Rectal smooth muscle tissue (tissue), 1 donor: ENCODE measurements at regions not wholly inside any gene's neighbourhood (a gene's known extent, or its start where the extent isn't known, plus 50 kb on each side); places are given as distances from the start of the nearest gene placed in this dataset.

ENCODE experiments used
- H3K27ac ChIP-seq: one replicate; pipeline ENCODE4 v1.7.0; 2013; ENCODE audit warnings: low read depth, low read length, inconsistent platforms
- H3K27me3 ChIP-seq: one replicate; pipeline ENCODE4 v1.7.0; 2013; ENCODE audit warnings: low read length; ENCODE audit not compliant: control insufficient read depth, insufficient read depth
- H3K36me3 ChIP-seq: one replicate; pipeline ENCODE4 v1.7.0; 2013; ENCODE audit warnings: low read length; ENCODE audit not compliant: control insufficient read depth, insufficient read depth
- H3K4me1 ChIP-seq: one replicate; pipeline ENCODE4 v1.7.0; 2013; ENCODE audit warnings: low read length; ENCODE audit not compliant: control insufficient read depth, insufficient read depth
- H3K4me3 ChIP-seq: one replicate; pipeline ENCODE4 v1.7.0; 2013; ENCODE audit warnings: low read length
- H3K9ac ChIP-seq: one replicate; pipeline ENCODE4 v1.7.0; 2013; ENCODE audit warnings: low read length

DNA sequence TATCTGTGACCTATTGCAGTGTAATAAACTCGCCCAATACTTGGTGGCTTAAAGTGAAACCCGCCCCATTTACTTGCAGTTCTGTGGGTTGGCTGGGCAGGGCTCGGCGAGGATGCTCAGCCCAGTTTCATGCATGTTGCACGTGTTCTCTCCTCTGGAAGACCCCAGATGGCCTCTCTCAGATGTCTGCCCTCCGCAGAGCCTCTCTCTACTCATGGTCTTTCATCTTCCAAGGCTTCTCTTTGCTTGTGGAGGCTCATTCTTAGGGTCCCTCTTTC, 251.4 kb downstream of the SOD2 start:
- Histone ChIP-seq H3K27ac (no peak overlapping the region), H3K36me3 (no peaks in the 10 kb centered on the region), H3K9ac (no peak overlapping the region), H3K4me3 (no peak overlapping the region), H3K27me3 (no peaks in the 10 kb centered on the region), H3K4me1 (no peaks in the 10 kb centered on the region)

DNA sequence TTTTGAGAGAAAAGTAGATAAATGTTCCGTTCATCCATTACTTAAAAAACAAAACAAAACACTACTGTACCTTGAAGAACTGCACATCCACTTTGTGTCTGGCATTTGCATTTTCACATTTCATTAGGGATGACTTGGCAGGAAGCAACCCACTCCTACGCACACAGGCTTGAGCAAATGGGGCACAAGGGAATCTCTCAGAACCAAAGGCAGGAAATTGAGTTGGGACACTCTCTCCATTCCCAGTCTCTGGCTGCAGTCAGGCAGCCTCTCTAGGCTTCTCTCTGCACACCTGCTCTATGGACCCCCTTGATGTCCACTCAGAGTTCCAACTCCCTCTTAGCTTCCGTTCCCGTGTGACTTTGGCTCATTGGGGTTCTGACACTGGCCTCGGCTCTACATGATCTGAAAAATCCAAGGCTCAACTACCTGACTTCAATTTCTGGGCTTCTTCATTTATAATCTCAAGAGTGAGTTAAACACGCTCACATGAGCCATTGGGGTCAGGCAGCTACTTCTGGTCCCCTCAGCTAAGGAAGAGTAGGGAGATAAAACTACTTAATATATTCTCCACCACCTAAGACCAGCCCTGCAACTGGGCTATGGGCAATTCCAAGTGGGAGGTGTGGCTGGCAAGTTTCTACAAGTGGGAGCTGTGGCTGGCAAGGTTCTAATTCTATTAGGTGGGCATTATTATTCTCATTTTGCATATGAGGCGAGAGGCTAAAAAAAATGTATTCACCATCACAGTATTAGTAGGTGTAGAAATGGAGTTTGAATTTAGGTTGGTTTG, 251.9 kb downstream of the SOD2 start:
- Histone ChIP-seq H3K27ac (no peak overlapping the region), H3K9ac (no peak overlapping the region), H3K36me3 (no peaks in the 10 kb centered on the region), H3K27me3 (no peaks in the 10 kb centered on the region), H3K4me1 (no peaks in the 10 kb centered on the region), H3K4me3 (no peak overlapping the region)

- no peaks in the 10 kb centered on the region for H3K4me1 ChIP-seq
- H3K36me3 ChIP-seq: no peaks in the 10 kb centered on the region
- H3K27me3 ChIP-seq: no peaks in the 10 kb centered on the region
- no peak overlapping the region for H3K27ac ChIP-seq
- no peak overlapping the region for H3K9ac ChIP-seq
- H3K4me3 ChIP-seq: no peak overlapping the region
Measured at GRCh38 chr6:159440349-159440748, 252.7 kb downstream of the SOD2 start.

DNA sequence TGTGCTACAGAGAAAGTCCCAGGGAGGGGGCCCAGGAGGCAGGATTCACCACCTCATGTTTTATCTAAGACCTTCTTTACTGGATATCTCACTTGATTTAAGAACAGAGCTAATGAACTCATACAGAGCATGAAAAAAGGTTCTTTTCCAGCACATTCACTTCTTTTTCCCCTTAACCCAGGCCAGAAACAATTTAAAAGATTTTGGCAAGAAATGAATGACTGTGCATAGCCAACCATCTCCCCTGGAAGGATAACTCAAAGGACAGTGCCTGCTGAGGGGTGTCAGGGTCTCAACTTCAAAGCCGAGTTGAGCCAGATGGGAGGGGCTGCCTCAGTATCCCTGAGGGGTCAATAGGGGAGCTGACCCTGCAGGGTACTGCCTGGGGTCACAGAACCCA, 253.4 kb downstream of the SOD2 start:
- Histone ChIP-seq H3K36me3 (no peaks in the 10 kb centered on the region), H3K4me3 (no peak overlapping the region), H3K4me1 (no peaks in the 10 kb centered on the region), H3K9ac (no peak overlapping the region), H3K27ac (no peak overlapping the region), H3K27me3 (no peaks in the 10 kb centered on the region)

DNA sequence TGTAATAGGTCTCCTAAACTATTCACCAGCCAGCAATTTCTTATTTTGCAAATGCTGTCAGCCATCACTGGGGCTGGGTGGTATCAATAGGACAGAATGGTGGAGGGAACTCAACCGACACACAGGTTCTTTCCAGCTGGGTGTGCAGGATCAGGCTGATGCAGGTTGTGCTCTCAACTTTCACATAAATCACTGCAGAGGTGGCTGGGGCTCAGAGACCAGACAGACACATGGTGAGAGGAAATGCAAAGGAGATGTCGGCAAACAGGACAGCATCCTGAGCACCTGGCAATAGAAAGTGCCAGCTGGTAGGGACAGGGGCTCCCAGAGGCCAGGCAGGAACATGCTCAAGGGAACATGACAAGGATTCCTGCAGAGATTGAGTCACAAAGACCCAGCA, 254.9 kb downstream of the SOD2 start:
- Histone ChIP-seq H3K27me3 (no peaks in the 10 kb centered on the region), H3K27ac (no peak overlapping the region), H3K36me3 (no peaks in the 10 kb centered on the region), H3K4me3 (no peak overlapping the region), H3K9ac (no peak overlapping the region), H3K4me1 (no peaks in the 10 kb centered on the region)

DNA sequence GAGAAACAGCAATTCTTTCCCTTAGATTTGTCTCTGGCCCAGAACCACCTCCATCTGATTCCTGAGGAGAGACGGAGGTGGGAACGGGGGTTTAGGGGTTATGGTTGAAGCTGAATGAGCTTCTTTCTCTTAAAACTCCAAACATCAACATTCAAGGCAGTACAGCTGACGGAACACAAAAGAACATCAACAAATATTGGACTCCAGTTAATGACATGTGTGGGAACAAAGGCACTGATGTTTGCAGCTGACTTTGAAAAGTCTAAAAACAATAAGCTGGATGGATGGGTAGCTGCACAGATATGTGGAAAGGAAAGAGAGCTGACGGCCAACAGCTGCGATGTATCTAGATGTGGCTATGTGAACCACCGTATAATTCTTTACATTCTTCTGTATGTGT, 256.5 kb downstream of the SOD2 start:
- H3K9ac ChIP-seq: no peak overlapping the region
- no peaks in the 10 kb centered on the region for H3K4me1 ChIP-seq
- H3K36me3 ChIP-seq: no peaks in the 10 kb centered on the region
- no peak overlapping the region for H3K27ac ChIP-seq
- H3K4me3 ChIP-seq: no peak overlapping the region
- H3K27me3 ChIP-seq: no peaks in the 10 kb centered on the region

- H3K4me3 ChIP-seq: no peak overlapping the region
- no peak overlapping the region for H3K27ac ChIP-seq
- no peaks in the 10 kb centered on the region for H3K4me1 ChIP-seq
- H3K27me3 ChIP-seq: no peaks in the 10 kb centered on the region
- no peak overlapping the region for H3K9ac ChIP-seq
- H3K36me3 ChIP-seq: no peaks in the 10 kb centered on the region
Measured at GRCh38 chr6:159435701-159436100, 257.3 kb downstream of the SOD2 start.

- Histone ChIP-seq H3K4me3 (no peak overlapping the region), H3K4me1 (no peaks in the 10 kb centered on the region), H3K27ac (no peak overlapping the region), H3K9ac (no peak overlapping the region), H3K27me3 (no peaks in the 10 kb centered on the region), H3K36me3 (no peaks in the 10 kb centered on the region)
Measured at GRCh38 chr6:159434410-159434809, 258.6 kb downstream of the SOD2 start.

GRCh38 chr6:159433550-159433949, 259.5 kb downstream of the SOD2 start:
- Histone ChIP-seq H3K27me3 (no peaks in the 10 kb centered on the region), H3K36me3 (no peaks in the 10 kb centered on the region), H3K27ac (no peak overlapping the region), H3K4me1 (no peaks in the 10 kb centered on the region), H3K9ac (no peak overlapping the region), H3K4me3 (no peak overlapping the region)

DNA sequence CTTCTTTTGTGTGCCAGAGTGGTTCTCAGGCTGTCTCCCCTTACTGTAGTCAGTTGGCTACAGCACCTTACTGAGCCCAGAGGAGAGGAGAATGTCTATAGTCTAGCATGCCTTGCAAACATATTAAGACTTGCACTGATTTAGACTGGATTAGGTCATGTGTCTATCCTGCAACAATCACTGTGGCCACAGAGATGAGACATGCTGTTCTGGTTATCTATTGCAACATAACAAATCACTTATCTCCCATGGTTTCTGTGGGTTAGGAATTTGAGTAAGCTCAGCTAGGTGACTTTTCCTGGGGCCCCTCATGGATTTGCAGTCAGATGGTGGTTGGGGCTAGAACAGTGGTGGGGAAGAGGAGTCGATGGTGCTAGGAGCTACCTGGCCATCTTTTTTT, 261.3 kb downstream of the SOD2 start:
- no peaks in the 10 kb centered on the region for H3K27me3 ChIP-seq
- H3K27ac ChIP-seq: no peak overlapping the region
- no peak overlapping the region for H3K9ac ChIP-seq
- H3K36me3 ChIP-seq: no peaks in the 10 kb centered on the region
- no peak overlapping the region for H3K4me3 ChIP-seq
- no peaks in the 10 kb centered on the region for H3K4me1 ChIP-seq

GRCh38 chr6:159430323-159430722, 261.1 kb downstream of the FNDC1 start:
- Histone ChIP-seq H3K36me3 (no peaks in the 10 kb centered on the region), H3K4me1 (no peaks in the 10 kb centered on the region), H3K9ac (no peak overlapping the region), H3K27ac (no peak overlapping the region), H3K27me3 (no peaks in the 10 kb centered on the region), H3K4me3 (no peak overlapping the region)

- Histone ChIP-seq H3K36me3 (no peaks in the 10 kb centered on the region), H3K27ac (no peak overlapping the region), H3K4me1 (no peaks in the 10 kb centered on the region), H3K27me3 (no peaks in the 10 kb centered on the region), H3K4me3 (no peak overlapping the region), H3K9ac (no peak overlapping the region)
Measured at GRCh38 chr6:159429433-159429832, 260.2 kb downstream of the FNDC1 start.

DNA sequence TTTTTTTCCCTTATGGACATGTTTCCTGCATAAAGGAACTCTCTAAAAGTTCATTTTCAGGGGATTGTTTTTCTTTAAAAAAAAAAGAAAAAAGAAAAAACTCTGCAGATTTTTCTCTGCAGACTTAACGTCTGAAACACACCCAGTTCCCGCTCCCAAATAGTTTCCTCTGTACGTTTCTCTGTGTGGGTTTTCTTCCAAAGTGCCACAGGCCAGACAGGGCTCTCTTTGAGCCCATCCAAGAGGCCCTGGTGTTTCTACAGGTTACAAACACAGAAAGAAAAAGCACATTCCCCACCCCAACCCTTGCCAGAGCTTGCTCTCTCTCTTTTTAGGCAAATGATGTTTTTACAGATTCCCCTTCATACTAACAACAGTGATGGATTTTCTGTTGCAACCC, 258.6 kb downstream of the FNDC1 start:
- no peaks in the 10 kb centered on the region for H3K36me3 ChIP-seq
- H3K27me3 ChIP-seq: no peaks in the 10 kb centered on the region
- no peak overlapping the region for H3K9ac ChIP-seq

More for the DNA sequence above, 258.6 kb downstream of the FNDC1 start:
- Histone ChIP-seq H3K27ac (no peak overlapping the region), H3K4me1 (no peaks in the 10 kb centered on the region), H3K4me3 (no peak overlapping the region)
